Endothelial cell of umbilical vein (primary cell): ENCODE measurements at regions not wholly inside any gene's neighbourhood (a gene's known extent, or its start where the extent isn't known, plus 50 kb on each side); places are given as distances from the start of the nearest gene placed in this dataset.

ENCODE experiments used
- EZH2 ChIP-seq: IDR thresholded peaks from 2 replicates; pipeline ENCODE4 v1.6.1; 2012; ENCODE audit warnings: borderline replicate concordance, low read depth, mild to moderate bottlenecking, moderate library complexity, low read length, inconsistent platforms; ENCODE audit not compliant: severe bottlenecking
- FOS ChIP-seq: IDR thresholded peaks from 2 replicates; pipeline ENCODE4 v1.6.1; 2011; ENCODE audit warnings: mild to moderate bottlenecking, low read length, moderate library complexity, borderline replicate concordance; ENCODE audit not compliant: insufficient read depth
- GATA2 ChIP-seq: IDR thresholded peaks from 2 replicates; pipeline ENCODE4 v1.7.0; 2011; ENCODE audit warnings: low read depth, mild to moderate bottlenecking, moderate library complexity, mixed read lengths, low read length; ENCODE audit not compliant: insufficient read length, insufficient read depth
- JUN ChIP-seq: IDR thresholded peaks from 2 replicates; pipeline ENCODE4 v1.6.1; 2011; ENCODE audit warnings: borderline replicate concordance, low read depth; ENCODE audit not compliant: insufficient read length, insufficient read depth
- MYC ChIP-seq: IDR thresholded peaks from one replicate; pipeline ENCODE4 v1.6.1; 2011; ENCODE audit warnings: mild to moderate bottlenecking, low read depth, low read length
- POLR2A ChIP-seq: IDR thresholded peaks from 2 replicates; pipeline ENCODE4 v1.6.1; 2012; ENCODE audit warnings: low read depth, mild to moderate bottlenecking, control low read depth, low read length
- POLR2AphosphoS5 ChIP-seq: IDR thresholded peaks from 2 replicates; pipeline ENCODE4 v1.6.1; 2012; ENCODE audit warnings: low read depth, mild to moderate bottlenecking, control low read depth, low read length, moderate library complexity; ENCODE audit not compliant: insufficient read depth
- TF ChIP-seq, protein P1 (sequence below), 2 donors: IDR thresholded peaks; 1 replicate in 1 of 2; 2 replicates in 1 of 2; pipeline ENCODE4 v1.5.1; 2011; ENCODE audit warnings: low read length in 2 of 2, mild to moderate bottlenecking in 2 of 2, moderate library complexity in 2 of 2, control low read depth in 1 of 2, inconsistent platforms in 1 of 2, low read depth in 1 of 2; ENCODE audit not compliant: insufficient read depth in 1 of 2; ENCODE audit errors: extremely low read depth in 1 of 2
- TF ChIP-seq, protein P2 (sequence below): IDR thresholded peaks from 2 replicates; pipeline ENCODE4 v1.6.1; 2011; ENCODE audit not compliant: insufficient read depth, insufficient read length

DNA sequence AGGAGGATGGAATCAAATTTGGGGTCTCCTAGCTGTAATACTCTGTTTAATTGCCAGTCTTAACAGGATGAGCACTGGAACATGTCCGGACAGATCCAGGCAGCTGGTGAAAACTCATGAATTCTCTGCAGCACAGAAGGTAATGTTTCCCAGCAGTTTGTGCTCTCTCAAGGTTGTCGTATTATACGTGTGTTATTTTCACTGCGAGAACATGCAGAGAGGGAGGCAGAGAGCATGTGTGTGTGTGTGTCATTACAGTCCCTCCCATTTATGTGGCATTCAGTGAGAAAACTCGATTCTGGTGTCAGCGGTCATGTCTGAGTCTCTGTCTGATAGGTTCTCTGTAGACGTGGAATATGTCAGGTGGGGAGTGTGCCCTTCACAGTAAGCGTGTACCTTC lies 150.2 kb upstream of the POU3F3 start:
- TF ChIP-seq, protein P1, sequence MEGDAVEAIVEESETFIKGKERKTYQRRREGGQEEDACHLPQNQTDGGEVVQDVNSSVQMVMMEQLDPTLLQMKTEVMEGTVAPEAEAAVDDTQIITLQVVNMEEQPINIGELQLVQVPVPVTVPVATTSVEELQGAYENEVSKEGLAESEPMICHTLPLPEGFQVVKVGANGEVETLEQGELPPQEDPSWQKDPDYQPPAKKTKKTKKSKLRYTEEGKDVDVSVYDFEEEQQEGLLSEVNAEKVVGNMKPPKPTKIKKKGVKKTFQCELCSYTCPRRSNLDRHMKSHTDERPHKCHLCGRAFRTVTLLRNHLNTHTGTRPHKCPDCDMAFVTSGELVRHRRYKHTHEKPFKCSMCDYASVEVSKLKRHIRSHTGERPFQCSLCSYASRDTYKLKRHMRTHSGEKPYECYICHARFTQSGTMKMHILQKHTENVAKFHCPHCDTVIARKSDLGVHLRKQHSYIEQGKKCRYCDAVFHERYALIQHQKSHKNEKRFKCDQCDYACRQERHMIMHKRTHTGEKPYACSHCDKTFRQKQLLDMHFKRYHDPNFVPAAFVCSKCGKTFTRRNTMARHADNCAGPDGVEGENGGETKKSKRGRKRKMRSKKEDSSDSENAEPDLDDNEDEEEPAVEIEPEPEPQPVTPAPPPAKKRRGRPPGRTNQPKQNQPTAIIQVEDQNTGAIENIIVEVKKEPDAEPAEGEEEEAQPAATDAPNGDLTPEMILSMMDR (IDR thresholded peaks at IDR 0.05; ENCODE audit: extremely low read depth in 1 of 2, insufficient read depth in 1 of 2, low read depth in 1 of 2, low read length in 2 of 2): no peak
- TF ChIP-seq POLR2A (no peak), POLR2AphosphoS5 (no peak), MYC (no peak), GATA2 (no peak), JUN (no peak), EZH2 (no peak), FOS (no peak)
- TF ChIP-seq, protein P2, sequence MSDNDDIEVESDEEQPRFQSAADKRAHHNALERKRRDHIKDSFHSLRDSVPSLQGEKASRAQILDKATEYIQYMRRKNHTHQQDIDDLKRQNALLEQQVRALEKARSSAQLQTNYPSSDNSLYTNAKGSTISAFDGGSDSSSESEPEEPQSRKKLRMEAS: no peak
